WTC11 (cell line): ENCODE measurements at regions not wholly inside any gene's neighbourhood (a gene's known extent, or its start where the extent isn't known, plus 50 kb on each side); places are given as distances from the start of the nearest gene placed in this dataset.

Source experiments
- ATAC-seq: fragments of 200-7000 bp; cut with Tn5 transposase; 2 replicates; pipeline ENCODE4 v1.10.0; 2021; ENCODE audit warnings: mild to moderate bottlenecking, moderate library complexity
- CTCF ChIA-PET: fragments of 300-600 bp; sonication (Branson Sonifier 250); formaldehyde crosslinking; loops from one replicate; lab custom pipeline; 2021; ENCODE audit warnings: antibody characterized with exemption; lab: Charles Lee
- POLR2A ChIA-PET: fragments of 350-600 bp; sonication (Branson Sonifier 250); formaldehyde crosslinking; loops from one replicate; lab custom pipeline; 2021; ENCODE audit warnings: antibody characterized with exemption; lab: Charles Lee
- DNase-seq: peaks from one replicate; pipeline ENCODE4 v3.0.0; 2021; ENCODE audit warnings: low spot score
- H3K27ac Mint-ChIP-seq: 2 replicates; pipeline ENCODE4 v1.8.0; 2021; ENCODE audit warnings: mixed read lengths
- H3K27me3 Mint-ChIP-seq: 2 replicates; pipeline ENCODE4 v1.8.0; 2021; ENCODE audit warnings: low read depth, mild to moderate bottlenecking, moderate library complexity, mixed read lengths
- H3K36me3 Mint-ChIP-seq: 2 replicates; pipeline ENCODE4 v1.8.0; 2021; ENCODE audit warnings: mixed read lengths
- H3K4me1 Mint-ChIP-seq: 2 replicates; pipeline ENCODE4 v1.8.0; 2022; ENCODE audit warnings: mixed read lengths
- H3K4me3 Mint-ChIP-seq: 2 replicates; pipeline ENCODE4 v1.8.0; 2021; ENCODE audit warnings: mild to moderate bottlenecking, moderate library complexity, mixed read lengths
- H3K9me3 Mint-ChIP-seq: 2 replicates; pipeline ENCODE4 v1.8.0; 2021; ENCODE audit warnings: mixed read lengths
- AFF4 ChIP-seq: sonication (generic); formaldehyde crosslinking; IDR thresholded peaks from 2 replicates; pipeline ENCODE4 v1.8.1; 2023; ENCODE audit warnings: mild to moderate bottlenecking, missing genetic modification reagents, borderline replicate concordance
- ARID4B ChIP-seq: sonication (generic); formaldehyde crosslinking; IDR thresholded peaks from 2 replicates; pipeline ENCODE4 v1.8.0; 2023; ENCODE audit warnings: missing genetic modification reagents, mild to moderate bottlenecking, borderline replicate concordance
- CDX4 ChIP-seq: fragments of 250-450 bp; sonication (Bioruptor Pico); IDR thresholded peaks from 2 replicates; pipeline ENCODE4 v1.9.0; 2021; ENCODE audit warnings: moderate library complexity, mild to moderate bottlenecking, inconsistent platforms, borderline replicate concordance
- NFE2L1 ChIP-seq: sonication (generic); formaldehyde crosslinking; IDR thresholded peaks from 2 replicates; pipeline ENCODE4 v1.8.1; 2023; ENCODE audit warnings: missing genetic modification reagents
- NR1H2 ChIP-seq: sonication (generic); formaldehyde crosslinking; IDR thresholded peaks from 2 replicates; pipeline ENCODE4 v1.9.0; 2021; ENCODE audit warnings: mild to moderate bottlenecking, moderate library complexity, missing genetic modification reagents
- NR2C2 ChIP-seq: sonication (generic); formaldehyde crosslinking; IDR thresholded peaks from 2 replicates; pipeline ENCODE4 v1.8.0; 2022; ENCODE audit warnings: mild to moderate bottlenecking, missing genetic modification reagents
- OVOL2 ChIP-seq: fragments of 250-450 bp; sonication (Bioruptor Pico); IDR thresholded peaks from 2 replicates; pipeline ENCODE4 v1.9.0; 2021; ENCODE audit warnings: mild to moderate bottlenecking, borderline replicate concordance
- ZBTB21 ChIP-seq: sonication (generic); formaldehyde crosslinking; IDR thresholded peaks from 2 replicates; pipeline ENCODE4 v1.8.1; 2023; ENCODE audit warnings: mild to moderate bottlenecking, missing genetic modification reagents, borderline replicate concordance
- ZNF232 ChIP-seq: sonication (generic); formaldehyde crosslinking; IDR thresholded peaks from 2 replicates; pipeline ENCODE4 v1.8.0; 2022; ENCODE audit warnings: mild to moderate bottlenecking, missing genetic modification reagents
- ZNF263 ChIP-seq: sonication (generic); formaldehyde crosslinking; IDR thresholded peaks from 2 replicates; pipeline ENCODE4 v1.8.1; 2022; ENCODE audit warnings: low read depth, mild to moderate bottlenecking, moderate library complexity, missing genetic modification reagents
- ZNF671 ChIP-seq: fragments of 250-450 bp; sonication (Bioruptor Pico); IDR thresholded peaks from 2 replicates; pipeline ENCODE4 v1.8.0; 2021; ENCODE audit warnings: mild to moderate bottlenecking
- TF ChIP-seq, protein P1 (sequence below): sonication (generic); formaldehyde crosslinking; IDR thresholded peaks from 2 replicates; pipeline ENCODE4 v1.8.0; 2022; ENCODE audit warnings: missing genetic modification reagents
- TF ChIP-seq, protein P2 (sequence below): sonication (generic); formaldehyde crosslinking; IDR thresholded peaks from 2 replicates; pipeline ENCODE4 v1.8.1; 2022; ENCODE audit warnings: missing genetic modification reagents, borderline replicate concordance
- TF ChIP-seq, protein P3 (sequence below): fragments of 250-450 bp; sonication (Bioruptor Pico); conservative IDR thresholded peaks from 2 replicates; pipeline ENCODE4 v1.9.0; 2021; ENCODE audit warnings: mild to moderate bottlenecking

- TF ChIP-seq ARID4B (no peak), NFE2L1 (CRISPR knock-in tag) (no peak), ZBTB21 (CRISPR knock-in tag) (no peak), ZNF671 (no peak), OVOL2 (no peak)
- TF ChIP-seq, protein P1, sequence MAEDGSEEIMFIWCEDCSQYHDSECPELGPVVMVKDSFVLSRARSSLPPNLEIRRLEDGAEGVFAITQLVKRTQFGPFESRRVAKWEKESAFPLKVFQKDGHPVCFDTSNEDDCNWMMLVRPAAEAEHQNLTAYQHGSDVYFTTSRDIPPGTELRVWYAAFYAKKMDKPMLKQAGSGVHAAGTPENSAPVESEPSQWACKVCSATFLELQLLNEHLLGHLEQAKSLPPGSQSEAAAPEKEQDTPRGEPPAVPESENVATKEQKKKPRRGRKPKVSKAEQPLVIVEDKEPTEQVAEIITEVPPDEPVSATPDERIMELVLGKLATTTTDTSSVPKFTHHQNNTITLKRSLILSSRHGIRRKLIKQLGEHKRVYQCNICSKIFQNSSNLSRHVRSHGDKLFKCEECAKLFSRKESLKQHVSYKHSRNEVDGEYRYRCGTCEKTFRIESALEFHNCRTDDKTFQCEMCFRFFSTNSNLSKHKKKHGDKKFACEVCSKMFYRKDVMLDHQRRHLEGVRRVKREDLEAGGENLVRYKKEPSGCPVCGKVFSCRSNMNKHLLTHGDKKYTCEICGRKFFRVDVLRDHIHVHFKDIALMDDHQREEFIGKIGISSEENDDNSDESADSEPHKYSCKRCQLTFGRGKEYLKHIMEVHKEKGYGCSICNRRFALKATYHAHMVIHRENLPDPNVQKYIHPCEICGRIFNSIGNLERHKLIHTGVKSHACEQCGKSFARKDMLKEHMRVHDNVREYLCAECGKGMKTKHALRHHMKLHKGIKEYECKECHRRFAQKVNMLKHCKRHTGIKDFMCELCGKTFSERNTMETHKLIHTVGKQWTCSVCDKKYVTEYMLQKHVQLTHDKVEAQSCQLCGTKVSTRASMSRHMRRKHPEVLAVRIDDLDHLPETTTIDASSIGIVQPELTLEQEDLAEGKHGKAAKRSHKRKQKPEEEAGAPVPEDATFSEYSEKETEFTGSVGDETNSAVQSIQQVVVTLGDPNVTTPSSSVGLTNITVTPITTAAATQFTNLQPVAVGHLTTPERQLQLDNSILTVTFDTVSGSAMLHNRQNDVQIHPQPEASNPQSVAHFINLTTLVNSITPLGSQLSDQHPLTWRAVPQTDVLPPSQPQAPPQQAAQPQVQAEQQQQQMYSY (CRISPR knock-in tag) = no peak
- TF ChIP-seq, all 79 proteins: peak for 0
Measured at GRCh38 chr20:24046888-24047287, 58.3 kb upstream of the GGTLC1 start (continued).

DNA sequence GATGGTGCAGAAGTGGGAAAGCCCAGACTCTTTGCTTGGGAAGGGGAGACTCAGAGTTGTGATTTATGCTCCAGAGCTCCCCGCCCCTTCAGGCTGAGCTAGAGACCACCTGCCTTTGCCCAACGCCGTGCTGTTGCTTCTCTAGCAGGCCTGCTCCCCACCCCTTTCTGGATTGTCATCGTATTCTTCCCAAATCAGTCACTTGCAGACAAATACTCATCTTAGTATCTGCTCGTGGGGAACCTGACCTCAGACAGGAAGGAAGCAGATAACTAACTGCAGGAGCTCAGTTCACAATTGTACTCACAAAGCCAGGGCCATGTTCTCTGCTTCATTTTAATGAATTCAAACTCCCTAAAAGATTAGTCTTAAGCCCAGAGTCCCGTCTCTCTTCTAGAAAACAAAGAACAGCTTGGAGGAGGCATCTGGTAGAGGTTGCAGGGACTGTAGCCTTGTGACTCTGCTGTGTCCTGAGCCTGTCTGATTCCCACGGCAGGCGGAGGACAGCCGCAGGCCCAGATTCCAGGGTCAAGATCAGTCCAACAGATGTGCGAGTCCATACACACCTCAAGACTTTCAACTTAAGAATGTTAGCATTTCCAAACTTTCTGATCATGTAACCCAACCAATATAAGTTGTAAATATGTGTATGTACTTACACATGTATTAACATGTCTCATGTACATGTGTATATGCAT, 57.2 kb upstream of the GGTLC1 start:
- POLR2A ChIA-PET = no interaction called here
- H3K36me3 Mint-ChIP-seq = no peaks in the 10 kb centered on the region
- TF ChIP-seq, protein P2, sequence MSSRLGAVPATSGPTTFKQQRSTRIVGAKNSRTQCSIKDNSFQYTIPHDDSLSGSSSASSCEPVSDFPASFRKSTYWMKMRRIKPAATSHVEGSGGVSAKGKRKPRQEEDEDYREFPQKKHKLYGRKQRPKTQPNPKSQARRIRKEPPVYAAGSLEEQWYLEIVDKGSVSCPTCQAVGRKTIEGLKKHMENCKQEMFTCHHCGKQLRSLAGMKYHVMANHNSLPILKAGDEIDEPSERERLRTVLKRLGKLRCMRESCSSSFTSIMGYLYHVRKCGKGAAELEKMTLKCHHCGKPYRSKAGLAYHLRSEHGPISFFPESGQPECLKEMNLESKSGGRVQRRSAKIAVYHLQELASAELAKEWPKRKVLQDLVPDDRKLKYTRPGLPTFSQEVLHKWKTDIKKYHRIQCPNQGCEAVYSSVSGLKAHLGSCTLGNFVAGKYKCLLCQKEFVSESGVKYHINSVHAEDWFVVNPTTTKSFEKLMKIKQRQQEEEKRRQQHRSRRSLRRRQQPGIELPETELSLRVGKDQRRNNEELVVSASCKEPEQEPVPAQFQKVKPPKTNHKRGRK (CRISPR knock-in tag) = no peak
- no peak for TF ChIP-seq ZNF232
- ATAC-seq = no peak
- DNase-seq = no peak
- H3K4me3 Mint-ChIP-seq = no peak overlapping the region
- CTCF ChIA-PET = no interaction called here
- H3K27ac Mint-ChIP-seq = no peak overlapping the region
- no peaks in the 10 kb centered on the region for H3K4me1 Mint-ChIP-seq
- no peaks in the 10 kb centered on the region; the same call in 1 of the 2 replicates for H3K27me3 Mint-ChIP-seq
- H3K9me3 Mint-ChIP-seq = no peaks in the 10 kb centered on the region

GRCh38 chr20:24043294-24043693, 54.7 kb upstream of the GGTLC1 start:
- no peak overlapping the region for H3K4me3 Mint-ChIP-seq
- no peaks in the 10 kb centered on the region for H3K36me3 Mint-ChIP-seq
- ATAC-seq (no peak), DNase-seq (no peak)
- no peak overlapping the region for H3K27ac Mint-ChIP-seq
- no peaks in the 10 kb centered on the region for H3K27me3 Mint-ChIP-seq
- CTCF ChIA-PET = no interaction called here
- H3K9me3 Mint-ChIP-seq = no peaks in the 10 kb centered on the region
- POLR2A ChIA-PET = no interaction called here
- no peaks in the 10 kb centered on the region for H3K4me1 Mint-ChIP-seq
- TF ChIP-seq AFF4 (CRISPR knock-in tag) (no peak), NR1H2 (CRISPR knock-in tag) (no peak), CDX4 (no peak), ZNF263 (CRISPR knock-in tag) (no peak), NR2C2 (no peak), ZNF671 (no peak)
- TF ChIP-seq, protein P3, sequence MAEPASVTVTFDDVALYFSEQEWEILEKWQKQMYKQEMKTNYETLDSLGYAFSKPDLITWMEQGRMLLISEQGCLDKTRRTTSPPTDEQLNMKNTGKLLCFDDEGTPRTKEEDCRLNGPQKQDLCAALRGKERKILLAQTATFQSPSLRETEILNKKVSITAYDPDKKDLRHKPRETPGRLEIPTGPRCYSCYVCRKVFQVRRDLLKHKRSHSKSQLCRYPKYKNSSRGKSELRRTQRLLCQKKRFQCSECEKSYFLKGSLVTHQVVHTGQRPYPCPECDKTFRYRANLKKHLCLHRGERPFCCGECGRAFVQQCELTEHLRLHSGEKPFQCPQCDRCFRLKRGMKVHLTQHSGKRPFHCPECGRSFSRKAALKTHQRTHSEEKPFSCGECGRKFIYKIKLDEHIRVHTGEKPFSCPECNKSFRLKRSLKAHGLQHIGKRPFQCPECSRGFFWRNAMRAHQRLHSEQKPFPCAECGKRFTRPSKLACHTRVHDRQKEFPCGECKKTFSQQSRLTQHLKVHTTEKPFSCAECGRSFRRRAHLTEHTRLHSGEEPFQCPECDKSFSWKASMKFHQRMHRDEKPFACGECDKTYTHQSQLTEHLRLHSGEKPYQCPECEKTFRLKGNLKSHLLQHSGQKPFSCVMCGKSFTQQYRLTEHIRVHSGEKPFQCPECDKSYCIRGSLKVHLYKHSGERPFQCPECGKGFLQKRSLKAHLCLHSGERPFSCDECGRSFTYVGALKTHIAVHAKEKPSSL (CRISPR knock-in tag) = no peak
